ENCODE measurements at regions not wholly inside any gene's neighbourhood (a gene's known extent, or its start where the extent isn't known, plus 50 kb on each side); places are given as distances from the start of the nearest gene placed in this dataset.

DNA sequence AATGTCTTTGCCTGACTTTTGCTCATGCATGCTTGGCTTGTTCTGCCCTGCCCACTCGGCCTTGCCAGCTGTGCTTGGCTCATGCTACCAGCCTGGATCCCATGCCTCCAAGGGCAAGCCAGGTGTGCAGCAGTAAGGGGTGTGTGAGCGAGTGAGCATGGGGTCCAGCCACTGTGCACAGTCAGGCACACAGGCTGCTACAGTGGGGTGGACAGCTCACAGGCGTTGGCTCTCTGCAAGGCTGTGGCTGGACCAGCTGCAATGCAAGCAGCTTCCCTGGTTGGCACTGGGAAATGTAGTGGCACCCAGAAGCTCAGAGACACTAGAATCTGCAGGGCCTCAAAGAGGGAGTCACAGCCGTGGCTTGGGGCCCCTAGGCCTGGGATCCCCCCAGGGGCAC lies 529.7 kb downstream of the DSC3 start:
- Histone ChIP-seq H2AFZ (ENCODE audit: low read depth) (no peak overlapping the region), H3K79me2 (ENCODE audit: insufficient read depth, low read depth) (no peaks in the 10 kb centered on the region), H3K27me3 (ENCODE audit: insufficient read depth, low read depth) (no peaks in the 10 kb centered on the region), H3K4me1 (ENCODE audit: low read depth, poor library complexity, severe bottlenecking) (no peaks in the 10 kb centered on the region), H3K4me3 (IDR thresholded peaks at IDR 0.05; ENCODE audit: insufficient read depth, low read depth, low read length) (no peak overlapping the region), H4K20me1 (ENCODE audit: insufficient read depth) (no peaks in the 10 kb centered on the region), H3K9ac (no peak overlapping the region), H3K4me2 (no peak overlapping the region), H3K27ac (no peak overlapping the region), H3K36me3 (ENCODE audit: insufficient read depth) (no peaks in the 10 kb centered on the region)
- TF ChIP-seq, protein P1, sequence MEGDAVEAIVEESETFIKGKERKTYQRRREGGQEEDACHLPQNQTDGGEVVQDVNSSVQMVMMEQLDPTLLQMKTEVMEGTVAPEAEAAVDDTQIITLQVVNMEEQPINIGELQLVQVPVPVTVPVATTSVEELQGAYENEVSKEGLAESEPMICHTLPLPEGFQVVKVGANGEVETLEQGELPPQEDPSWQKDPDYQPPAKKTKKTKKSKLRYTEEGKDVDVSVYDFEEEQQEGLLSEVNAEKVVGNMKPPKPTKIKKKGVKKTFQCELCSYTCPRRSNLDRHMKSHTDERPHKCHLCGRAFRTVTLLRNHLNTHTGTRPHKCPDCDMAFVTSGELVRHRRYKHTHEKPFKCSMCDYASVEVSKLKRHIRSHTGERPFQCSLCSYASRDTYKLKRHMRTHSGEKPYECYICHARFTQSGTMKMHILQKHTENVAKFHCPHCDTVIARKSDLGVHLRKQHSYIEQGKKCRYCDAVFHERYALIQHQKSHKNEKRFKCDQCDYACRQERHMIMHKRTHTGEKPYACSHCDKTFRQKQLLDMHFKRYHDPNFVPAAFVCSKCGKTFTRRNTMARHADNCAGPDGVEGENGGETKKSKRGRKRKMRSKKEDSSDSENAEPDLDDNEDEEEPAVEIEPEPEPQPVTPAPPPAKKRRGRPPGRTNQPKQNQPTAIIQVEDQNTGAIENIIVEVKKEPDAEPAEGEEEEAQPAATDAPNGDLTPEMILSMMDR (conservative IDR thresholded peaks at IDR 0.05; ENCODE audit: low read depth, low read length): no peak

DNA sequence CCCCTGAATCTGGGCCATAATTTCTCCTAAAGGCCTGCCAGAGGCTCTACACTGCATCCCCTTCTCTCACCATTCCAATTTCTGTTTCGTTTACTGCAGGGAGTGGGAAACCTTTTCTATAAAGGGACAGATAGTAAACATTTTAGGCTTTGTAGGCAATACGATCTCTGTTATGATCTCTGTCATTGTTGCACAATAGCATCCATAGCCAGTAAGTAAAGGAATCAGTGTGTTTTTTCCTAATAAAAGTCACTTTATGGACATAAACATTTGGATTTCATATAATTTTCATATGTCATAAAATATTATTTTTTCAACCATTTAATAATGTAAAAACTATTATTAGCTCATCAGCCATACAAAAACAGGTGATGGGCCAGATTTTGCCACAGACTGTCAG lies 531.7 kb downstream of the DSC3 start:
- H2AFZ ChIP-seq (ENCODE audit: low read depth): no peak overlapping the region
- no peak overlapping the region for H3K9ac ChIP-seq
- no peak overlapping the region for H3K4me3 ChIP-seq (IDR thresholded peaks at IDR 0.05; ENCODE audit: insufficient read depth, low read depth, low read length)
- no peaks in the 10 kb centered on the region for H3K27me3 ChIP-seq (ENCODE audit: insufficient read depth, low read depth)
- no peaks in the 10 kb centered on the region for H4K20me1 ChIP-seq (ENCODE audit: insufficient read depth)
- H3K36me3 ChIP-seq (ENCODE audit: insufficient read depth): no peaks in the 10 kb centered on the region
- TF ChIP-seq, protein P1 (conservative IDR thresholded peaks at IDR 0.05; ENCODE audit: low read depth, low read length): no peak
- no peaks in the 10 kb centered on the region for H3K79me2 ChIP-seq (ENCODE audit: insufficient read depth, low read depth)
- no peaks in the 10 kb centered on the region for H3K4me1 ChIP-seq (ENCODE audit: low read depth, poor library complexity, severe bottlenecking)
- H3K27ac ChIP-seq: no peak overlapping the region
- H3K4me2 ChIP-seq: no peak overlapping the region

DNA sequence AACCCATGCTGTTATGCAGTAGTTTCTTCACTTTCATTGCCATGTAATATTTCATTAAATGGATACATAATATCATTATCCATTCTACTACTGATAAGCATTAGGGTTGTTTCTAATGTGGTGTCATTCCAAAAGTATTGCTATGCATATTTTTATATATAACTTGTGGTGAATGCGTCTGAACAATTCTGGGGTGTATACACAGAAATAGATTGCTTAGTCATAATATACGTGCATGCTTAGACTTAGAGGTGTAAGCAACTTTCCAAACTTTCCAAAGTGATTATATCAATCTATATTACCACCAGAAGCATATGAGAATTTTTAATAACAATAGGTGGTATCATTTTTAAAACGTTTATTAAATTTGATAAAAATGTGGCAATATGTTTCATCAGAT lies 540.9 kb downstream of the DSC3 start:
- H2AFZ ChIP-seq (ENCODE audit: low read depth): no peak overlapping the region
- no peak overlapping the region for H3K27ac ChIP-seq
- H3K4me3 ChIP-seq (IDR thresholded peaks at IDR 0.05; ENCODE audit: insufficient read depth, low read depth, low read length): no peak overlapping the region
- H3K79me2 ChIP-seq (ENCODE audit: insufficient read depth, low read depth): no peaks in the 10 kb centered on the region
- no peaks in the 10 kb centered on the region for H3K36me3 ChIP-seq (ENCODE audit: insufficient read depth)
- no peak overlapping the region for H3K9ac ChIP-seq
- TF ChIP-seq, protein P1 (conservative IDR thresholded peaks at IDR 0.05; ENCODE audit: low read depth, low read length): no peak
- H4K20me1 ChIP-seq (ENCODE audit: insufficient read depth): no peaks in the 10 kb centered on the region
- no peaks in the 10 kb centered on the region for H3K27me3 ChIP-seq (ENCODE audit: insufficient read depth, low read depth)
- H3K4me2 ChIP-seq: no peak overlapping the region
- no peaks in the 10 kb centered on the region for H3K4me1 ChIP-seq (ENCODE audit: low read depth, poor library complexity, severe bottlenecking)

DNA sequence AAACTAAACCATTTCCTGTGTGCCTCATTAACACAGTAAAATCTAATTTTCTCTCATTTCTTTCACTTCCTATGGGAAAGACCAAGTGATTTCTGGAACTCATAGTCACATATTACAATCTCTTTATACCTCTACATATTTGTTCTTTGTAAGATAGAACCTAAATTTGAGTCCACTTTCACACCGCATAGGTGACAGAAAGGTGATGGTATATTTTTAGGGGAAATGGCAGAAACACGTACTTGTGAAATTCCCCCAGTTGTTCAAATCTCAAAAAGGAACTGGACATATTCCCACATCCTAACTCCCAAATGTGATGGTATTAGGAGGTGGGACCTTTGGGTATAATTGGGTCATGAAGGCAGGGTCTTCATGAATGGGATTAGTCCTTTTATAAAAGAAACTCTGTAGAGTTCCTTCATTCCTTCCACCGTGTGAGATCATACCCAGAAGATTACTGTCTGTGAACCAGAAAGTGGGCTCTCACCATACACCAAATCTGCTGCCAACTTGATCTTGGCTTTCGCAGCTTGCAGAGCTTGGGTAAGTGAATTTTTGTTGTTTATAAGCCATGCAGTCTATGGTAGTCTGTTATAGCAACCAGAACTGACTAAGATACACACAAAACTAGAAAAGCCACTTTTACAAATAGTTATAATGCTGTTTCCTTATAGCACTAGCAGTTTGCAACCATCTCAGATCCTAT lies 542.1 kb downstream of the DSC3 start:
- no peak overlapping the region for H3K4me3 ChIP-seq (IDR thresholded peaks at IDR 0.05; ENCODE audit: insufficient read depth, low read depth, low read length)
- no peak overlapping the region for H2AFZ ChIP-seq (ENCODE audit: low read depth)
- no peak overlapping the region for H3K27ac ChIP-seq
- no peak overlapping the region for H3K4me2 ChIP-seq
- H3K27me3 ChIP-seq (ENCODE audit: insufficient read depth, low read depth): no peaks in the 10 kb centered on the region
- no peaks in the 10 kb centered on the region for H3K79me2 ChIP-seq (ENCODE audit: insufficient read depth, low read depth)
- TF ChIP-seq, protein P1 (conservative IDR thresholded peaks at IDR 0.05; ENCODE audit: low read depth, low read length): no peak
- H4K20me1 ChIP-seq (ENCODE audit: insufficient read depth): no peaks in the 10 kb centered on the region
- H3K9ac ChIP-seq: no peak overlapping the region
- H3K4me1 ChIP-seq (ENCODE audit: low read depth, poor library complexity, severe bottlenecking): no peaks in the 10 kb centered on the region
- H3K36me3 ChIP-seq (ENCODE audit: insufficient read depth): no peaks in the 10 kb centered on the region
